ENCODE measurements at regions not wholly inside any gene's neighbourhood (a gene's known extent, or its start where the extent isn't known, plus 50 kb on each side); places are given as distances from the start of the nearest gene placed in this dataset.
"Not testable (repeated sequence)": the region's sequence is repeated elsewhere in the genome, so short reads cannot be mapped to it uniquely, and the experiment has no call there.

DNA sequence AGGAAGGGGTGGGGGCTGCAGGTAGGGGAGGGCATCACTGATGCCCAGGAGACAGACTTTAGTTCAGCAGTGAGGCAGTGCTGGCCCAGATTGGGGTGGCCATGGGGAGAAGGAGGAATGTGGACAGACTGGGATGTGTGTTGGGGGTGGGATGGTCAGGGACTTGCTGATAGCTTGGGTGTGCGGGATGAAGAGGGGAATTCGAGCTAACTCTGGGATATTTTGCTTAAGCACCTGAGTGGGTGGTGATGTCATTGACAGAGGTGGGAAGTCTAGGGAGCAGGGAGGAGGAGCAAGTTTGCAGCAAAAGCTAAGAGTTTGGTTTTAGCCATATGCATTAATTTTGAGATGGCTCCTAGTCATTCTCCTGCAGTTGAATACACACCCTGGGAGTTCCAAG, 207.5 kb downstream of the RPLP1 start:
- DNase-seq: no peak

DNA sequence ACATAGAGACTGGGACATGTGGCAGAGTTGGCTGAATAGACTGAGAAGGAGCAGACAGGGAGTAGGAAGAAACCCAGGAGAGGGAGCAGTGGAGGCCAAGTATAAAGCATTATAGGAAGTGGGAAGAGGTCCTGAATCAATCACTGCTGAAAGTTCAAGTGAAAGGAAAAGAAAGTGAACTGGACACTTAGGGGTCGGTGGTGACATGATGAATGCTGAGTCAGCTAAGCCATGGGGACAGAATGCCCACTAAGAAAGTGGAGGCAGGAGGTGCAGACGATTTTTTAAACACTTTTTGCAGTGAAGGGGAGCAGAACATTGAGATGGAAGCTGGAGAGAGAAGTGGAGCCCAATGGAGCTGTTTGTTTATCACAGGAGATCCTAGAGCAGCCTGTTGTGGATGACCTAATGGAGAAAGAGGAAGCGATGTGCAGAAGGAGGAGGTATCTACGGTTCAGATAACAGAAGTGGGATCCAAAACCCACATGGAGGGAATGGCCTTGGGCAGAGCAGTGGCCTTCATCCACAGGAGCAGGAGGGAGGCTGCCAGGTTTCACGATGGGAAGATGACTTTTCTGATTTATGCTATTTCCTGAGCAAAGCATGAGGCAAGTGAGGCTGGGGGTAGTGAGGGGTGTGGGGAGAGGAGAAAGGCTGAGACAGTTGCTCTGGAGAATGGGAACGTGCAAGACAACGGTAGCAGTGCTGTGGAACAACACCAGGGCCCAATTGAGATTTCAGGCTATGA, 208.2 kb downstream of the RPLP1 start:
- DNase-seq: no peak

DNA sequence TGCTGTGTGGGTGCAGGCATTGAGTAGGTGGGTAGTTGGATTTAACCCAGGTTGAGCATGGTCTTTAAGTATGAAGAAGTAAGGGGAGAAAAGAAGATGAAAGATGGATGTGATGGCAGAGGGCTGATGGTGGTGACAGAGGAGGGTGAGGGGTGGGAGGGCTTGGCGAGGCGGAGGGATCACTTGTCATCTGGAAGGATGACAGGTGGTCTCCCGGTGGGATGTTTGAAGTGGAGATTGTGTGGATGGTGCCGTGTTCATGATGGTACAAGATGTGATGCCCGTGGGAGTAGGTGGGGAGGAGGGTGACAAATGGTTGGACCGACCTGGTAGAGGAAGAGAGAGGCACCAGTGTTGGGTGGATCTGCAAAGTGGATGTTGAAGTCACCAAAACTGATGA, 208.8 kb downstream of the RPLP1 start:
- DNase-seq: no peak

DNA sequence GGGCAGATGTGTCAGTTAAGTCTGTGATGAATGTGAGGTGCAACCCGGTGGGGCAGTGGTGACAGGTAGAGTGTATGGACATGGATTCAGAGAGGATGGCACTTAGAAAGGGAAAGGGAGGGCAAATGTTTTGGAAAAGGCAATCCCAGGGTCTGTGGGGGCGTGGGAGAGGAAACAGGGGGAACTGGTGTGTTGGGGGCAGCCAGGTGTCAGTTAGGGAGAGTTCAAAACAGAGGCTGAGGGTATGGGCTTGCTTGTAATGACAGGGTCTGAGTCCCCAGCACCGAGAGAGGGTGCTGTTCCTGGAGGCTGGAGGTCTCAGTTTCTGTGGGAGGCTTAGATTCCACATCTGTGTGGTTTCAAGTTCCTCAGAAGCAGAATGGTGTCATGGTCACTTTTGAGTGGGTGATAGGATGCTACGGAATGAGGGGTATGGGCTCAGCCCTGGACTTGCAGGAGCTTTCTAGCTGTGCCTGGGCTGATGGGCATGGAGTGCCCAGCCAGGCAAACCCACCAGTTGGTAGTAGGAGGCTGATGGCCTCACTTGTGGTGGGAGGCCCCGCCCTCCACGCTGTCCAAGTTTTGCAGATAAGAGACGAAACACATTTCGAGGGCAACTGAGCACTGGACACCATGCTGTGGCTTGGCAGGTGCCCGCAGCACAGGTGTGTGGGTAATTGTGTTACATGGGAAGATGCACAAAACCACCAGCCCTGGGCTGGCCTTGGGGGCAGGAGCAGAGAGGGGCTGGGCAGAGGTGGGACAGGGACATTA, 209.4 kb downstream of the RPLP1 start:
- DNase-seq: no peak

DNA sequence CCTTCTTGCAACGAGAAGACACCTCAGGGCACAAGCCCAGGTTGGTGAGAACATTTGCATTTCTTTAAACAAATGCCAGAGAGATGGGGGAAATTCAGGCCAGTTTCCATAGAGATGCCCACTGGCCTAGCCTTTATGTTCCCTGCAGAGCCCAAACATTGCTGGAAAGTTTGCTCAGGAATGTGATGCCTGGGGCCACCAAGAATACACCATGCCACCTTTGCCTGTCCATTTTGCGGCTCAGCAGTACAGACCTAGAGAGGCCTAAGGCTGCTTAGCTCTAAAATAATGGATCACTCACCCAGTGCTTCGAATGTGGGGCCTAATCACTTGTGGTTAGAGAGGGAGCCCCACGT, 210.0 kb downstream of the RPLP1 start:
- no peak for DNase-seq

DNA sequence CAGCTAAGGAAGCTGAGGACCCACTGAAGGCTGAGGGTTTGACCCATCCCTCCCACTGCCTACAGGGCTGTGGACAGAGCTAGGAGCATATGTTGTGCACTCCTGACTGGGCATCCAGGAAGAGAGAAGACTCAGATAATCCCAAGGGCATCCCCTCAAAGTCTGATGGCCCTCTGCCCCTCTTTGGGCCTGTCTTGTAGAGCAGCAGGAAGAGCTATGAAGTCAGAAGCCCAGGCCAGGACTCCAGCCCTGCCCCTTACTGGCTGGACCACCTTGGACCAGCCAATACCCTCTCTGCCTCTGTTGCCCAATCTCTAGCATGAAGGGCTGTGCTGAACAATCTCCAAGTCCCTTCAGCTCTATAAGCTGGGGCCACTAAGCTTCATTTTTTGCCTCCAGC, 210.8 kb downstream of the RPLP1 start:
- no peak for DNase-seq

DNA sequence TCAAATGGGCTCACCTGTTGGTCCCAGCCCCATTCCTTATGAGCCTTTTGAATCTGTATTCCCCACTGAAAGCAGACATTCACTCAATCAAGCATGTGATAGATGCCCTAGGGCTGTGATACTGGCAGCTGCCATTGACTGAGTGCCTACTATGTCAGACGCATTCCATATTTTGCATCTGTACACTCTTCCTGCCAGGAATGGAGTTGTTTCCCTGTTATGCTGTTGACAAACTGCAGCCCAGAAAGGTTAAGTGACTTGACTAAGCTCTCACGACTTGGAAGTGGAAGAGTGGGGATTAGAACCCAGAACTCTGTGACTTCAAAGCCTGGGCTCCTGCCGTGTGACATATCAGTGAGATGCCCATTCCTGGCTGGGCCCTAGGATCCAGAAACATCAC, 211.4 kb downstream of the RPLP1 start:
- no peak for DNase-seq

DNA sequence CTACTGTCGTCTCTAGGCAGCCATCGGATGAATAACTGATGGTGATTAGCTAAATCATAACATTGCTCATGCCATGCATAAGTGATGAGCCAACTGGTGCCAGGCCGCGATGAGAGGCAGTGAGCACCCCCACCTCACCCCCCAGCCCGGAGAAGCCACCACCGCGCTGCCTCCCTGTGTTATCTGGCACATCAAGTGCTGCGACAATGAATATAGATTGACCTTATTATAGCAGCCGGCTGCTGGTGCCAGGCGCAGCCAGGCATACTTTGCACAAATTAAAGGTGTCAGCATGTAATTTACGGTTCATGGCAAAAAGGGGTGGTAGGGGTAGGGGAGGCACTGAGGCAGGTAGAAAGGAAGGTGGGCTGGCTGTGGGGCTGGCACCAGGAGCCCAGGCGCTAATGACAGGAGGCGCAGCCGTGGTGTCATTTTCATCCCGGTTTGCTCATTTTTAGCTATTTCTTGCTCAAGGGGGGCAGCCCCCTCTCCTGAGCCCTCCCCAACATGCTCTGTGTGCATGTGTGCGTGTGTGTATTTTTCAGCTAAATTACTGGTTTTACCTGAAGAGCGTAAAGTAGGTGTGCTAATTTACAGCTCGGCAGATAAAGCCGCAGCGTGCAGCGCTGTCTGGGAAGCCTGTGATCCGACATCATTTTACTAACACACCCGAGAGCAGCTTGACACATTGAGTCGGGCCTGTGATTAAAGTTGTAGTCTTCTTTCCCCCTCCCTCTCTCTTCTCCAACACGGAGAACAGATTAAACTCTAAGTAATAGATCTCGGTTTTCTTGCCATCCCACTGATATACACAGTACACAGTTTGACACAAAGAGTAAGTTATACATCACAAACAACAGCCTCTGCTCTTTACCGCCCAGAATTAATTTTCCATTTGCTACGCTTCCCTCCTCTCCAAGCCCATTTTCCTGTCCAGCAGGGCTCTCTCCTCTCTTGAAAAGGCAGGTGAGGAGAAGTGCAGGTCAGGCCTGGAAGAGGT, 212.3 kb downstream of the RPLP1 start:
- DNase-seq: no peak

DNA sequence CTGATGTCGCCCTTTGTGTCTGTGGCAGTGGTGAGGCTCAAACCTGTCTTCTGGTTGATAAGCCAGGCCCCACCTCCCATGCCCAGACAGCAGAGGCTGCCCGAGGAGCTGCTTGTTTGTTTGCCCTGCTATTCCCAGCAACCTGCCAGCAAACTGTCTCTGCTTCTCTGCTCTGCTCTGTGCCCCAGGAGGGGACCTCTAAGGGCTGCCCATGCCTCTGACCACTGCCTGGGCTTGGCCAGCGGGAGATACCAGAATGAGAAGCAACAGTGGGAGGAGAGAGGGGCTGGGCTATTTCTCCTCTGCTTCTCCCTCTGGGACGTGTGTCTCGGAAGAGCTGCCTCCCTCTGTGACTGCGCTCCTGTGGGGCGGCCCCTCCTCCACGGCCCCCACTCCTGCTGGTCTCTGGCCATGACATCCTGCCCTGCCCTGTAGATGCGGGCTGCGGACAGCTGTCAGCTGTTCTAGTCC, 213.1 kb downstream of the RPLP1 start:
- DNase-seq: no peak

DNA sequence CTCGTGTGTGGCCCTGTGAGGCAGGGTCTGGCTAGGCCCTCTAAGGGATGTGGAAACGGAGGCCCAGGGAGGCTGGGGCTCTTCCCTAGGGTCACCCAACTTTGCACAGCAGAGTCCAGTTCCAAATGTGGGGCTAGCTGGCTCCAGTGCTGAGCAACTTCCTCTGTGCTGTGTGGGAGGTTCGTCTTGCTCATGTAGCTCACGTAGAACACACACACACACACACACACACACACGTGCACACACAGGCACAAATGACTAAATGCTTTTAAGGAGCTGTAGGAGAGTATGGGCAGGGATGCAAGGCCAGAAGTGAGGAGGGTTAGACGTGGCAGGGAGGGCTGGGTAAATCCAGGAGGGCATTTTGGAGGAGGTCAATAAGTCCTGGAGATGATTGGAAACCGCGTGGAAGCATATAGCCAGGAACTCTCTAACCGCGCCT, 213.8 kb downstream of the RPLP1 start:
- DNase-seq: peak; percentile 45

DNA sequence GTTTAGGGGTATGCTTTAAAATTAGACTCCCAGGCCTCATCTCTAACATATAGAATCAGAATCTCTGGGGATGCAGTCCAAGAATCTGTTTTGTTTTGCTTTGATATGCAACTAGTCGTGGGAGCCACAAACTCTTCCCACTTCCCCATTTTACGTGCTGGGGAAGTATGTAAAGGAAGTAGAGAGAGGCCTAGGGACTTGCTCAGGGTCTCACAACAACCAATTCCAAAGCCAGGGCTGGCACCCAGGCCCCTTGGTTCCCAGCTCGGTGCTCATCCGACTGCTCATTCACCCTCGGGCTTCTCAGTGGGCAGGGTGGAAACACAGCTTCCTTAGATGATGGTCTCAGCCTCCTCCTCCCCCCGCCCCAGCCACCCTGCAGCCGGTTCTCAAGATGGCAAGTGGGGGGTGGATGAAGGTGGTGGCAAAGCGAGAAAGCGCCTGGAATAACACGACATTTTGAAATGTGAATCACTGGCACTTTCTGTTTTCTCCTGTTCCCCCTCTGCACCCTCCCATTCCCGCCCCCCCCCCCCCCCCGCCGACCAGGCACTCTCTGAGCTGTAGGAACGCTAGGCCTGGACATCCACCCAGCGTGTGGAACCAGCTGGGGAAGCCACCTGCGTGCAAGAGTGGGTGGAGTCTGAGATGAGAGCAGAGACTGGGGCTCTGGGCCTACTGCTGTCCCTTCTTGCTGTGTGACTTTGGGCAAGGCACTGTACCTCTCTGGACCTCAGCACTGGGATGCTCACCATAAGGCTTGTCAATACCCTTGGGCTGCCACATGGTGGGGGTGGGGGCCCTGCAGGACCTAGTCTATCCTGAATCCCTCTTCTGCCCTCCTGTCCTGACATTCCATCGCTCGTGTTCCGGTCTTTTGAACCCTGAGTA, 214.5 kb downstream of the RPLP1 start:
- no peak for DNase-seq

DNA sequence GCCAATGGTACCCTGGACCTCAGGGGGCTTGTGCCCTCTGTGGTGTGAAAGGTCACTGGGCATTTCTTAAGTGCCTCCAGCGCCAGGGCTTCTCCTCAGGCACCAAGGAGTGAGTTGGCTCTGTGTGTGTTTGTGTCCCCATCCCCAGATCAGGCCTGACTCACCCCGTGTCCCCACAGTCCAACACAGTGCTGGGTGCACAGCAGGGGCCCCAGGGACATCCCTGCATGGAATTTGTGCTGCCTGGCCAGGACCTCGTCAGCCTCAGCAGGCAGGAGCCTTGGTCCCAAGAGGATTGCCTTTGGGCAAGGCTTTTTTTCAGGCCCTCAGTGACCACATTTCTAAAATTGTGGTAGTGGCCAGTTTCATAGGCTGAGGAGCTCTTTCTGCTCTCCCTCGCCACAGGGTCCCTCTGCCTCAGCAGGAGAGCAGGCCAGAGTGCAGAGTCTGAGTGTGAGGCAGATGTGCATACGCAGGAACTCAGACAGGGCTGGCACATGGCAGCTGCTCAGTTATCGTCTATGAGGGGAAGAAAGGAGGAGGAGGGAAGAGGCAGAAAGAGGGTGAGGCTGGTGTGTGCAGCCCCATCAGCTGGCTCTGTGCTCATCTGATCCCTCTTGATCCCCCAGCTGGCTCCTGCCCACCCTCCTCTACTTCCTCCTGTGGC, 215.6 kb downstream of the RPLP1 start:
- peak; percentile 57 for DNase-seq

DNA sequence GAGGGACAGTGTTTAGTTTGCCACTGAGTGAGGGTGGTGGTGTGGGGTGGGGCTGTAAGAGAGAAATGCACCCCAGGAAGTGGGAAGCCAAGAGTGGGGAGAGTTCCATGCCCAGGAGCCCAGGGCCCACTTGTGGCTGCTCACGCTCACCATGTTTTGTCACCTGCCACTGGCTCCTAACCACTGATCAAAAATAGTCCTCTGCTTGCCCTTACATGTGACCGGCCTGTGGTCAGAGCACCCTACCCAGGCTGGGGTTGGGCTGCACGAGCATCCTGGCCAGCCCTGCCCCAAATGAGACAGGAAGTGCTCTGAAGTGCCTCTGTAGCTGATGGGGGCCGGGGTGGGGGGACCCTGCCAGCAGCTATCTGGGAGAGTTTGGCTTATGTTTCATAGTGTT, 216.3 kb downstream of the RPLP1 start:
- DNase-seq: no peak

DNA sequence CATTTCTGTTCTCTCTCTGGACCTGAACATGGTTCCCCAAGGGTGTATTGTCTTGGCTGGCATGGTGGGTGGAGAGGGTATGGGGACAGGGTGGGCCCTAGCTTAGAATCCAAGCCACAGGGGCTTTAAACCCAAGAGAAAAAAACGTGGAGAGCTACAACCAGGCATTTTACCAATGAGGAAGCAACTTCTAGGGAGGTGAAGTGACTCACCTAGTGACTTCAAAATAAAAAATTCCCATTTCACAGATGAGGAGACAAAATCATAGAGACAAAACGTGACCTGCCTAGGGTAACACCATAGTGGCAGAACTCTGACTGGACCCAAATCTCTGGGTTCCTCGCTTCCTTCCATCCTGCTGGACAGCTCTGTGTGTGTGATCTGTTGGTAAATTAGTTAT, 216.8 kb downstream of the RPLP1 start:
- DNase-seq: no peak

DNA sequence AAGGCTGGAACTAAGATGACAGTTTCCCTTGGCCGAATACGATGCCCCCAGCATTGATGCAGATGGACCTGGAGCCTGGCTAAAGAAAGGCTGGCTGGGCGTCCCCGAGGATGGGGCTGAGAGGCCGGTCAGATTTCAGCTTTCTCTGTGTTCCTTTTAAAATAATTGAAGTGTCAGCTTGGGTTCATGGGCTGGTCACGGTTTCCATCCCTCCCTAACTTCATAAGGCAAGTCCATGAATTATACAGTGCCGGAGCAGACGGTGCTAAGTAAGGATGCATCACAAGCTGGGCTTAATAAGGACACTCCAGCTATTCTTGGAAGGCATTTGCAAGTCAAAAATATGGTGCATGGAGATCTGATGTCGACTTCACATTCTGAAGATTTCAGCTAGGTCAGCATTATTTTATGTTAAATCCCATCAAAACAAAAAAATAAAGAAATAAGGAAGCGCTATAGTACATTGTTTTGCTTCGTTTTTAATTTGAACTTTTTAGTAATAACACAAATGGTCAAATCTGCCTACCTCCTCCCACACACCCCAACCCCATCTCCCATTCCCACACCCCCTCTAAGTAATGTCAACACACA, 220.8 kb downstream of the RPLP1 start:
- DNase-seq: no peak

DNA sequence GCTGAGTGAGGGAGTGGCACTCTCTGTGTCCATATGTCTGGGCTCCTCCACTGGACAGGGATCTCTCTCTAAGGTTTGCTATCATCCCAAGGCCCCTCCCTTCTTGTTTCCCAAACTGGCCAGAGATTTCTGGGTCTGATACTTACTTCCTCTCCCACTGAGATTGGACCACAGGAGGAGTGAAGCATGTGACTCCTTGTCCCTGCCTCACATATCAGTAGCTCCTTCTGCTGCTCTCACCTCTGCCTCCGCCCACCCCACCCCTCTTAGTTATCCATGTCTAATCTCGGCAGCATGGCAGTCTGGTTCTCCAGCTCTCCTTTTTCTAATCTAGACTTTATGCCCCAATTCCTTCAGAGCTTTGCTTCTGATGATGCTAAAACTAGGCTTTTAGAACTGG, 223.1 kb downstream of the RPLP1 start:
- DNase-seq: no peak

DNA sequence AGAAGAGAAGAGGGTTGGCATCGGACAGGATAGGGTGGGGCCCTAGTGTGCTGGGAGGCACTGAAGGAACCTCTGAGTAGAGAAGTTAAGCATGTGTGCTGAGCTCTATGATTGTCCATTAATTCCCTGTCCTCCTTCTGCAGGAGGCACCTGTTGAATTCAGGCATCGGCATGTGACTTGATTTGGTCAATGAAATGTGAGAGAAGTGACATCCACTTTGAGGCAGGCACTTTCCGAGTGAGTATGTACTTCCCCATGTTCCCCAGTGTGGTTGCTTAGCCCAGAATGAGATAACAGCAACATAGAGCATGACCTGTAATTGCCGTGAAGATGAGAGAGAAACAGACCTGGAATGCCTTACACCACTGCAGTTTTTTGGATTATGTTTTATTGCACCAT, 224.8 kb downstream of the RPLP1 start:
- no peak for DNase-seq

DNA sequence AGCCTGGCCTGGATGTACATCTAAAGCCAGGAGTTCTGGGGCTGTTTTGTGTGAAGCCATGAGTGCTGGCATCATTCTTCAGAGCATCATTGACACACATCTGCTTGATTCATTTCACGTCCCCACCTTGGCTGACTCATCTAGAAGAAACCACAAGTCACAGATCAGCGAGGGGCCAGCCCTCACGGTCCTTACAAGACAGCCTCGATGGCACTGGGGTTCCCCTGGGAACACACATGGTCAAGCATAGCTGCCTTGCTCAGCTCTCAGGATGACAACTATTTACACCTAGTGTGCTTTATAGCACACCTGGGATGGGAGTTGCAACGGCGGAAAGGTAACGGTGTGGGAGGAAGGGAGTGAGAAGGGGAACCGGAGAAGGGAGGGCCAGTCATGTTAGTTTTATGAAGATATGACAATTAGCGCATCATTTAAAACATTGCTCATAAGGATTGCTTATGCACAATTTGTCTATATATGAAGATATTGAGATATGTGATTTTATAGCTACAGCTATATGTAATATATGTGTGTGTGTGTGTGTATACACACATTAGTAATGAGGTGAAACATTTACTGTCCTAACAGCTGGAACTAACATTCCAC, 227.1 kb downstream of the RPLP1 start:
- no peak for DNase-seq

DNA sequence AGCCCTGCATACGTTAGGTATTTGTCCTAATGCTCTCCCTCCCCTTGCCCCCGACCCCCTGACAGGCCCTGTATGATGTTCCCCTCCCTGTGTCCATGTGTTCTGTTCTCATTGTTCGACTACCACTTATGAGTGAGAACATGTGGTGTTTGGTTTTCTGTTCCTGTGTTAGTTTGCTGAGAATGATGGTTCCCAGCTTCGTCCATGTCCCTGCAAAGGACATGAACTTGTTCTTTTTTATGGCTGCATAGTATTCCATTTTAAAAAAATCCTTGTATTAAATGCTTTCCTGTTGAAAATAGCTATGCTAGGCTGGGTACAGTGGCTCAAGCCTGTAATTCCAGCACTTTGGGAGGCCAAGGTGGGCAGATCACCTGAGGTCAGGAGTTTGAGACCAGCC, 232.2 kb downstream of the RPLP1 start:
- not testable (repeated sequence) for DNase-seq
